IMR-90 (cell line): ENCODE measurements at regions not wholly inside any gene's neighbourhood (a gene's known extent, or its start where the extent isn't known, plus 50 kb on each side); places are given as distances from the start of the nearest gene placed in this dataset.
A peak's percentile ranks its signal among the peaks of the same experiment; 100 is the strongest.

Experiments used
- ATAC-seq: fragments of 200-7000 bp; cut with Tn5 transposase; 2 replicates; pipeline ENCODE4 v1.9.1; 2020; ENCODE audit warnings: low read depth, mild to moderate bottlenecking, moderate library complexity
- BruUV-seq: library from RNA; stranded (reverse); fragments of 400-500 nt; replicated peaks from 2 replicates; lab custom pipeline; 2021; lab: Mats Ljungman, UMichigan
- CTCF ChIA-PET: fragments of 300-600 bp; formaldehyde crosslinking; extraction: SDS; loops from one replicate; lab custom pipeline; 2021; ENCODE audit warnings: antibody characterized with exemption; lab: Yijun Ruan, JAX
- POLR2A ChIA-PET: fragments of 300-600 bp; sonication (Branson Sonifier 250); formaldehyde crosslinking; loops from one replicate; lab custom pipeline; 2022; ENCODE audit warnings: antibody characterized with exemption; ENCODE audit not compliant: unreplicated experiment; lab: Charles Lee
- DNase-seq: peaks from one replicate; pipeline ENCODE4 v3.0.0; 2013
- H2AFZ ChIP-seq: replicated peaks from 2 replicates; pipeline ENCODE3; 2013; ENCODE audit warnings: low read length, mild to moderate bottlenecking; ENCODE audit not compliant: poor library complexity
- H2AK5ac ChIP-seq: 2 replicates; pipeline ENCODE4 v1.6.1; 2013; ENCODE audit warnings: low read depth, low read length, inconsistent platforms
- H2AK9ac ChIP-seq: replicated peaks from 2 replicates; pipeline ENCODE3; 2013; ENCODE audit warnings: mild to moderate bottlenecking, low read depth, low read length, moderate library complexity; ENCODE audit not compliant: poor library complexity
- H2BK120ac ChIP-seq: 2 replicates; pipeline ENCODE4 v1.6.1; 2013; ENCODE audit warnings: low read depth, low read length, inconsistent platforms
- H2BK15ac ChIP-seq: 3 replicates; pipeline ENCODE4 v1.6.1; 2013; ENCODE audit warnings: low read depth, low read length, inconsistent platforms
- H2BK20ac ChIP-seq: 2 replicates; pipeline ENCODE4 v1.6.1; 2013; ENCODE audit warnings: low read depth, mild to moderate bottlenecking, inconsistent platforms, low read length, moderate library complexity
- H2BK5ac ChIP-seq: 2 replicates; pipeline ENCODE4 v1.6.1; 2013; ENCODE audit warnings: mild to moderate bottlenecking, low read depth, low read length, inconsistent platforms; ENCODE audit not compliant: poor library complexity, severe bottlenecking
- H3K14ac ChIP-seq: replicated peaks from 2 replicates; pipeline ENCODE4 v1.6.1; 2013; ENCODE audit warnings: low read depth, low read length, inconsistent platforms
- H3K18ac ChIP-seq: 2 replicates; pipeline ENCODE4 v1.6.1; 2013; ENCODE audit warnings: low read depth, low read length, control low read depth
- H3K23ac ChIP-seq: 2 replicates; pipeline ENCODE4 v1.6.1; 2013; ENCODE audit warnings: low read depth, low read length, inconsistent platforms
- H3K27ac ChIP-seq: 2 replicates; pipeline ENCODE4 v1.5.1; 2013; ENCODE audit warnings: mild to moderate bottlenecking, control low read depth, low read length; ENCODE audit not compliant: insufficient read depth
- H3K27me3 ChIP-seq: 2 replicates; pipeline ENCODE4 v1.6.1; 2013; ENCODE audit warnings: low read length; ENCODE audit not compliant: control insufficient read depth, insufficient read depth
- H3K36me3 ChIP-seq: 2 replicates; pipeline ENCODE4 v1.6.1; 2013; ENCODE audit warnings: low read length, mixed read lengths; ENCODE audit not compliant: control insufficient read depth, insufficient read depth
- H3K4ac ChIP-seq: 2 replicates; pipeline ENCODE4 v1.6.1; 2013; ENCODE audit warnings: low read depth, low read length, inconsistent platforms
- H3K4me1 ChIP-seq: 2 replicates; pipeline ENCODE4 v1.6.1; 2013; ENCODE audit warnings: low read length, mixed read lengths; ENCODE audit not compliant: control insufficient read depth, insufficient read depth
- H3K4me2 ChIP-seq: 2 replicates; pipeline ENCODE4 v1.6.1; 2013; ENCODE audit warnings: low read depth, mild to moderate bottlenecking, control low read depth, low read length, moderate library complexity
- H3K4me3 ChIP-seq: 2 replicates; pipeline ENCODE4 v1.5.1; 2013; ENCODE audit warnings: low read depth, mild to moderate bottlenecking, control low read depth, low read length, moderate library complexity; ENCODE audit not compliant: insufficient read depth
- H3K56ac ChIP-seq: 2 replicates; pipeline ENCODE4 v1.6.1; 2013; ENCODE audit warnings: low read length, inconsistent platforms; ENCODE audit not compliant: insufficient read depth; ENCODE audit errors: extremely low read depth
- H3K79me1 ChIP-seq, 2 experiments: 2 replicates each; pipeline ENCODE4 v1.6.1; 2013; ENCODE audit warnings: low read length in 2 of 2, inconsistent platforms in 1 of 2, low read depth in 1 of 2
- H3K9ac ChIP-seq: 2 replicates; pipeline ENCODE4 v1.6.1; 2013; ENCODE audit warnings: low read depth, low read length, control low read depth
- H3K9me1 ChIP-seq: 2 replicates; pipeline ENCODE4 v1.6.1; 2013; ENCODE audit warnings: low read length, inconsistent platforms; ENCODE audit not compliant: insufficient read depth
- H3K9me3 ChIP-seq: 2 replicates; pipeline ENCODE4 v1.6.1; 2013; ENCODE audit warnings: low read length; ENCODE audit not compliant: control insufficient read depth, insufficient read depth
- H4K20me1 ChIP-seq: 2 replicates; pipeline ENCODE4 v1.6.1; 2013; ENCODE audit warnings: low read length, inconsistent platforms; ENCODE audit not compliant: insufficient read depth
- H4K5ac ChIP-seq: 2 replicates; pipeline ENCODE4 v1.6.1; 2013; ENCODE audit warnings: mild to moderate bottlenecking, low read depth, low read length, control low read depth
- H4K8ac ChIP-seq, 2 experiments: 2 replicates each; pipeline ENCODE4 v1.6.1; 2013; ENCODE audit warnings: low read depth in 2 of 2, low read length in 2 of 2, control low read depth in 1 of 2, inconsistent platforms in 1 of 2
- H4K91ac ChIP-seq: 2 replicates; pipeline ENCODE4 v1.6.1; 2013; ENCODE audit warnings: low read depth, low read length, inconsistent platforms; ENCODE audit not compliant: insufficient read depth
- BHLHE40 ChIP-seq: fragments of 150-350 bp; IDR thresholded peaks from 2 replicates; pipeline ENCODE4 v1.6.1; 2016; ENCODE audit warnings: mild to moderate bottlenecking, low read depth, low read length
- CTCF ChIP-seq: conservative IDR thresholded peaks from 2 replicates; pipeline ENCODE4 v1.5.1; 2012; ENCODE audit warnings: mild to moderate bottlenecking, low read depth, low read length, improper control_type of control experiment
- ELK1 ChIP-seq: fragments of 150-350 bp; IDR thresholded peaks from 2 replicates; pipeline ENCODE4 v1.6.1; 2016; ENCODE audit warnings: low read depth, mild to moderate bottlenecking, low read length, moderate library complexity, borderline replicate concordance
- FOS ChIP-seq: fragments of 150-350 bp; IDR thresholded peaks from 2 replicates; pipeline ENCODE4 v1.6.1; 2016; ENCODE audit warnings: low read depth, low read length
- MAFK ChIP-seq: IDR thresholded peaks from 2 replicates; pipeline ENCODE4 v1.6.1; 2012; ENCODE audit warnings: low read depth, low read length, improper control_type of control experiment
- MAZ ChIP-seq: IDR thresholded peaks from 2 replicates; pipeline ENCODE4 v1.6.1; 2012; ENCODE audit warnings: low read depth, mild to moderate bottlenecking, low read length, improper control_type of control experiment, moderate library complexity, borderline replicate concordance
- MXI1 ChIP-seq: IDR thresholded peaks from 2 replicates; pipeline ENCODE4 v1.6.1; 2012; ENCODE audit warnings: low read depth, mild to moderate bottlenecking, low read length, moderate library complexity, borderline replicate concordance
- NFE2L2 ChIP-seq: fragments of 150-350 bp; IDR thresholded peaks from 2 replicates; pipeline ENCODE4 v1.6.1; 2016; ENCODE audit warnings: low read depth, mild to moderate bottlenecking, low read length
- POLR2A ChIP-seq: IDR thresholded peaks from 2 replicates; pipeline ENCODE4 v1.6.1; 2012; ENCODE audit warnings: mild to moderate bottlenecking, low read depth, low read length
- RCOR1 ChIP-seq: IDR thresholded peaks from 2 replicates; pipeline ENCODE4 v1.6.1; 2012; ENCODE audit warnings: mild to moderate bottlenecking, low read length, improper control_type of control experiment; ENCODE audit not compliant: insufficient replicate concordance
- RFX5 ChIP-seq: IDR thresholded peaks from 2 replicates; pipeline ENCODE4 v1.8.0; 2012; ENCODE audit warnings: low read depth, mild to moderate bottlenecking, low read length, moderate library complexity
- SMC3 ChIP-seq: fragments of 150-350 bp; IDR thresholded peaks from 2 replicates; pipeline ENCODE4 v1.6.1; 2016; ENCODE audit warnings: low read depth, mild to moderate bottlenecking, antibody characterized with exemption, low read length, moderate library complexity
- USF2 ChIP-seq: fragments of 150-350 bp; IDR thresholded peaks from 2 replicates; pipeline ENCODE4 v1.6.1; 2017; ENCODE audit warnings: mild to moderate bottlenecking, antibody characterized with exemption, low read length, low read depth
- WGBS, 2 experiments: methylation state at CpG; one replicate each; pipeline versions ENCODE4 v1.1.5 to v1.1.7; 2013; ENCODE audit warnings: missing lambda C conversion rate in 2 of 2; ENCODE audit not compliant: insufficient read length in 1 of 2; ENCODE audit errors: extremely low coverage in 2 of 2; 5-methylcytosine and 5-hydroxymethylcytosine counted together
- dilution Hi-C: fragments of 300-500 bp; cut with HindIII; formaldehyde crosslinking; loops from one replicate; pipeline ENCODE4 v1.14.3; 2018; ENCODE audit warnings: low sequenced_read_pairs; ENCODE audit not compliant: unreplicated experiment
- in situ Hi-C: fragments of 300-500 bp; cut with MboI; formaldehyde crosslinking; loops from 3 replicates; pipeline ENCODE4 v1.14.3; 2019; ENCODE audit warnings: low sequenced_read_pairs, inconsistent platforms, mixed read lengths
- intact Hi-C: fragments of 100-400 bp; cut with micrococcal nuclease; formaldehyde crosslinking; loops from 2 replicates; pipeline ENCODE4 v1.10.0; 2022

GRCh38 chrX:40473460-40474204, 107.1 kb upstream of the ATP6AP2 start:
- no peak overlapping the region for H3K23ac ChIP-seq
- ATAC-seq = no peak
- H2AK9ac ChIP-seq = no peak overlapping the region
- 57% methylated on average over 1 of the region's 8 CpGs; no CpG with 5 or more reads in 1 of the 2 experiments for WGBS, 2 experiments
- peaks cover 23% of the 10 kb centered on the region for H3K27me3 ChIP-seq
- H3K14ac ChIP-seq = no peak overlapping the region
- no peak overlapping the region; the same call in 1 of the 2 replicates for H3K18ac ChIP-seq
- no peak overlapping the region for H2BK5ac ChIP-seq
- no peak overlapping the region for H2BK15ac ChIP-seq
- H3K9ac ChIP-seq = no peak overlapping the region
- H3K4ac ChIP-seq = no peak overlapping the region
- H3K27ac ChIP-seq = no peak overlapping the region
- H3K36me3 ChIP-seq = no peaks in the 10 kb centered on the region
- H3K4me1 ChIP-seq = peaks cover 2% of the 10 kb centered on the region; the same call in 1 of the 2 replicates
- H3K79me1 ChIP-seq = no peaks in the 10 kb centered on the region
- no peak overlapping the region for H2BK120ac ChIP-seq
- H3K4me2 ChIP-seq = no peak overlapping the region
- no peaks in the 10 kb centered on the region for H3K9me1 ChIP-seq
- H3K56ac ChIP-seq = no peak overlapping the region
- H4K91ac ChIP-seq = no peak overlapping the region
- TF ChIP-seq SMC3 (no peak), MAFK (no peak), MXI1 (no peak), USF2 (no peak), BHLHE40 (no peak), POLR2A (no peak), CTCF (no peak), MAZ (no peak), NFE2L2 (no peak), ELK1 (no peak), RFX5 (no peak), RCOR1 (no peak), FOS (no peak)
- H2BK20ac ChIP-seq = no peak overlapping the region
- H2AK5ac ChIP-seq = no peak overlapping the region
- no peak for DNase-seq
- no peak overlapping the region for H4K5ac ChIP-seq
- no peak overlapping the region for H3K4me3 ChIP-seq
- intact Hi-C loops (no loop called here), dilution Hi-C loops (no loop called here), in situ Hi-C loops (no loop called here)
- ChIA-PET CTCF (no interaction called here), POLR2A (no interaction called here)
- peak overlapping the region; percentile 46 for H2AFZ ChIP-seq
- no peaks in the 10 kb centered on the region; the same call in 1 of the 2 replicates for H4K20me1 ChIP-seq
- H4K8ac ChIP-seq = no peak overlapping the region
- H3K9me3 ChIP-seq = no peaks in the 10 kb centered on the region
- BruUV-seq = no TSS peak
